ENCODE measurements at regions not wholly inside any gene's neighbourhood (a gene's known extent, or its start where the extent isn't known, plus 50 kb on each side); places are given as distances from the start of the nearest gene placed in this dataset.

DNA sequence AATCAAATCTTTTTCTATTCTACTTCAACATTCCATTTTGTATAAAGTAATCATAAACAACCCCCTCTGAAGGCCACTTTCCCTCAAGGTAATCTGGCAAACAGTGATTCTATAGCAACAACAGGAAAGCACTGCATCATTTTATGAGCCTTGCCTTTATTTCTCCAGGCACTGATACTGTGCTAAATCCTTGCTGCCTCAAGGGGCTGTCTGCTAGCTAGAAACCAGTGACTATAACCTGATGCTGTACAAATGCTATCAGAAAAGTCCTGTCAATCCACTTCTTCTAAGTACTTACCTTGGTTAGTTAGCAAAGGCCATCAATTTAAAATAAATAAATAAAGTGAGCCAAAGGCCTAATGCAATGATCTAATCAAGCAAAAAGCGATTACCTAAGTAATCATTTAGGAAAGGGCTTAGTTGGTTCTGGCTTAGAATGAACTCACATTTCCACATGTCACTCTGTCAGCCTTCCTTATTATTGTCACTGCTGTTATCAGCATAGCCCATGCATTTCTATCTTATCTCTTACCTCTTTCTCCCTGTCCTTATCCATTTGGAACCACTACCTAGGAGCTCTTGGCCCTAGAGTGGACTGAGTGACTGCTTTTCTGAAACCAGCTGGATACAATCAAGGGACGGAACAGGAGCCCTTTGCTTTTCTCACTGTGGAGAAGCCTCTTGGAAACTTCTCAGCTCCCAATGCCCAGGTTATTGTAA lies 246.1 kb upstream of the MEF2C start:
- DNase-seq (ENCODE audit: low spot score) = no peak

- DNase-seq (ENCODE audit: low spot score) = no peak
Observed at GRCh38 chr5:89128092-89128491, 245.1 kb upstream of the MEF2C start.

DNA sequence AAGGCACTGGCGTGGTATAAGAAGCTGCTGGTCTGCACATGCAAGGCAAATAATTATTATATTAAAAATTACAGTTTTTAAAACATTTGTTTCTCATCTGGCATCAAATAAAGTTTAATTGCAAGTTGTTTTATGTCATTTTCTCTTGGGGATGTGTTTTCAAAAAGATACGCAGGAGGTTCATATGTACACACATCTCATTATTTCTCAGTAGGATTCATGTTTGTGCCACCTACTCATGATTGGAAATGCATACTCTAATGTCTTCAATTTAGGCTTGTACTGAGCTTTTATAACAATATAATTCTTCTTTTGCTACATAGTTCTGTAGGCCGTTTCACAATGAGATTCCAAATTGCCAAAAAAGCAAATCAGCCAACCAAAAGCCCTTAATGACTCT lies 244.2 kb upstream of the MEF2C start:
- no peak for DNase-seq (ENCODE audit: low spot score)

GRCh38 chr5:89125372-89125771 lies 242.4 kb upstream of the MEF2C start:
- DNase-seq (ENCODE audit: low spot score) = no peak

- no peak for DNase-seq (ENCODE audit: low spot score)
Observed at GRCh38 chr5:89123581-89123980, 240.6 kb upstream of the MEF2C start.

GRCh38 chr5:89120719-89121118 lies 237.7 kb upstream of the MEF2C start:
- no peak for DNase-seq (ENCODE audit: low spot score)

GRCh38 chr5:89117124-89117644 lies 234.2 kb upstream of the MEF2C start:
- DNase-seq (ENCODE audit: low spot score) = no peak

- DNase-seq (ENCODE audit: low spot score) = no peak
Observed at GRCh38 chr5:89110916-89111646, 228.1 kb upstream of the MEF2C start.

GRCh38 chr5:89106480-89106879 lies 223.5 kb upstream of the MEF2C start:
- DNase-seq (ENCODE audit: low spot score) = no peak

- no peak for DNase-seq (ENCODE audit: low spot score)
Observed at GRCh38 chr5:89105836-89106235, 222.9 kb upstream of the MEF2C start.

GRCh38 chr5:89105171-89105695 lies 222.2 kb upstream of the MEF2C start:
- DNase-seq (ENCODE audit: low spot score) = no peak

GRCh38 chr5:89098199-89098756 lies 215.3 kb upstream of the MEF2C start:
- DNase-seq (ENCODE audit: low spot score) = no peak

- no peak for DNase-seq (ENCODE audit: low spot score)
Observed at GRCh38 chr5:89097103-89097502, 214.1 kb upstream of the MEF2C start.

DNA sequence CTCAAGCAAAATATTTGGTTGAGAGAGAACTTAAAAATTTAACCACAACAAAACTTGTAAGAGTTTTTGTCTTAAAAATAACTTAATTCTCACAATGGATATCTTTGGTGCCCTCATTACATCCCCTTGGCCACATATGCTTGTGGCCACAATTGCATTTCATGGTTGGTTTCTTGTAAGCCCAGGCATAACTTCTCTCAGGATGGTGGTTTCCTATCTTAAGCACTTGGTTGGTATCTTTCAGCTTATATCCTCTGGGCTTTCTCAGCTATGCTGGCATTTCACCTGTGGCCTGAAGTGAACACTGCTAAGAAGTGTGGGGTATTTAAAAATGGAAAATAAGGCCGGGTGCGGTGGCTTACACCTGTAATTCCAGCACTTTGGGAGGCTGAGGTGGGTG lies 212.4 kb upstream of the MEF2C start:
- no peak for DNase-seq (ENCODE audit: low spot score)

DNA sequence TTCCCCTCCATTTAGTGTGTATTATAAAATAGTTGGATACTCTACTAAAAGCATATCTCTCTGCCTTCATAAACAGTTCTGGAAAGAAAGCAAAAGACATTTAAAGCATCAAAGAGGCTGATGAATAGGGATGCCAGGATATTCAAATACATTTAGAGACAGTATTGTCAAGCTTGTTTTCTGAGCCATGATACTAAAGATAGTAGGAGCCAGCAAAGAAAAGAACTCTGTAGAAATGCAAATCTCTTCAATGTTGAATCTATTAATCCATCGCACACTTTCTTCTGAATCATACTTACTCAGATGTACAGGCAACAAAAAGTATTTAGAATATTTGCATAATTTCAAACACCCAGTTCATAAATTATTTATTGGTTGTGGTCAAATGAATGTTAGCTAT lies 207.1 kb upstream of the MEF2C start:
- no peak for DNase-seq (ENCODE audit: low spot score)

- no peak for DNase-seq (ENCODE audit: low spot score)
Observed at GRCh38 chr5:89087551-89088318, 204.8 kb upstream of the MEF2C start.

DNA sequence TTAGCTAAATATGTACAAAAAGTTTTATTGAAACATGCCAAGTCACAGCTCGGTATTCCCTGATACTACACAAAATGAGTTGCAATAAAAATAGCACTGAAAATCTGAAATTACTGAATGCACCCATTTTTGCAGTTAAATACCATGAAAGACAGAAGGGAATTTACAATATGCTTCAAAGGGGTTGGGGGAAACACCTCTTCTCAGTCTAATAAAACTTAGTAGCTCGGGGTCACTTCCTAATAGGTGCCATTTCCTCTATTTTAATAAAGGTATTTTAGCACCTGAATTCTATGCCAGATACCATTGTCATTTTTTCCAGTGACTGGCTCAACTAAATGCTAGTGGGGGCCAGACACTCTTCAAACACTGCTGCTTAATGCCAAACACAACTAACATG lies 204.1 kb upstream of the MEF2C start:
- DNase-seq (ENCODE audit: low spot score) = no peak

- no peak for DNase-seq (ENCODE audit: low spot score)
Observed at GRCh38 chr5:89086390-89087086, 203.6 kb upstream of the MEF2C start.

DNA sequence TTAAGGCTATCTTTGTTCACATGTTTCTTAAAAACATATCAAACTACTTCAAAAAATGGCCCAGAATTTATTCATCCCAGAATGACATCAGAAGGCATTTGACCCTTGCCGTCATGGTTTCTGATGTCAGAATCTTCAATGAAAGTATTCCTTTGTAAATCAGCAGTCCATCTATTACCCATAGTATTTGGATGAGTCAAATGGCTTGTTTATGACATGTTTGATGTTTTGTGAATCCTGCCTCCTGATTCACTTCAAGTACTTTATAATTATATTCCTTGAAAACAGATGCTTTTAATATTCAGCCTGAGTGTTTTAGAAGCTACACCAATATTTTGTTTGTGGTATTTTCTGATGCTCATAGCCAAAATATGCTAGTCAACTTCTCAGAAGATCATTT lies 200.8 kb upstream of the MEF2C start:
- no peak for DNase-seq (ENCODE audit: low spot score)

DNA sequence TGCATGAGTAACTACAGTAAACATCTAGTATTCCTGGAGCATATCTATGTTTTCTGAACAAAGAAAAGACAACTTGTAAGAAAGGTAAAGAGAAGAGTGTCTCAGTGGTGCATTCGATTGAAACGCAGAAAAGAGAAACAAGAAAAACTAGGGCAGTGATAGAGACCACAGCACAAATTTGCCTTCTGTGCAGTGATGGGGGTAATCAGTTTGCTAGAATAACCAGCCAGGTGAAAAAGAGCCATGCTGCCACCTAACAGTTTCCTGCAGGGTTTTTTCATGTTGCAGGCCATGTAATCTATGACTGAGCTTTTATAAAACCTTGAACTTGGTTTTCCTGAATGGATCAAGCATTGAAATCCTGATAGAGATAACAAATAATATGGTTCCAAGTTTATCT lies 198.4 kb upstream of the MEF2C start:
- no peak for DNase-seq (ENCODE audit: low spot score)

DNA sequence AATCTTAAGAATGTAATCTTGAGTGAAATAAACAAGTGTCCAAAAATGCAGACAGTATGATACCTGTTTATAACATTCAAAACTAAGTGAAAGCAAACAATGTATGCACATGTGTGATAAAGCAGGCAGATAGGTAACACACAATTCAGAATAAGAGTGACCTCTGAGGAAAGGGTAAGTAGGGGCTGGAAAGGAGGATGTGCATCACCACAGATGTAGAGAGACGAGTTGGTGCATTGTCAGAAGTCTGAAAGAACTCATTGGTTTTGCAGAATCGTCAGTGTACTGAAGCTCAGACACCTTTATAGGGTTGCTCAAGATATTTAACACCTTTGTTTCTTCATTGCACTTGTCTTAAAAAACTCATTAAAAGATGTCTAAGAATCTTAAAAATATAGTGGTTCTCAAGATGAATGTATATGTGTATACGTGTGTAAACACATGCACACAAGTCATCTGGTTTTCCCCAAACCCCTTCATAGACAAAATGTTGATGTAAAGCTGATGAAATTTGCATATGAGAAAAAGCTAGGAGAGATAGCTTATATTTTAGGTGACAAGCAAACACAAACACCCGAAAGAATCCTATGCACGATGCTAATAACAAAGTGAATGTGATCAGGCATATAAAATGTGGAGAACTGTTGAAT lies 197.6 kb upstream of the MEF2C start:
- DNase-seq (ENCODE audit: low spot score) = no peak
